HL-60 (cell line): ENCODE measurements at regions not wholly inside any gene's neighbourhood (a gene's known extent, or its start where the extent isn't known, plus 50 kb on each side); places are given as distances from the start of the nearest gene placed in this dataset.

Experiments
- DNase-seq, 2 experiments: peaks; one replicate each; pipeline ENCODE4 v3.0.0-alpha.2; 2010 to 2020; ENCODE audit warnings: low read depth in 1 of 2, low spot score in 1 of 2
- H3K27ac ChIP-seq: fragments of 250-450 bp; sonication (Bioruptor Pico); replicated peaks from 2 replicates; pipeline ENCODE4 v1.5.1; 2020; ENCODE audit warnings: mild to moderate bottlenecking, moderate library complexity
- H3K27me3 ChIP-seq: fragments of 250-450 bp; sonication (Bioruptor Pico); 2 replicates; pipeline ENCODE4 v1.5.1; 2021; ENCODE audit warnings: mild to moderate bottlenecking, moderate library complexity; ENCODE audit not compliant: insufficient read depth, poor library complexity, severe bottlenecking
- H3K4me3 ChIP-seq: replicated peaks from 2 replicates; pipeline ENCODE4 v1.5.1; 2011; ENCODE audit warnings: mild to moderate bottlenecking, control low read depth, low read length; ENCODE audit not compliant: insufficient read depth
- CTCF ChIP-seq: IDR thresholded peaks from one replicate; pipeline ENCODE4 v1.5.1; 2011; ENCODE audit warnings: low read length, control low read depth, inconsistent platforms; ENCODE audit not compliant: insufficient read depth
- GABPA ChIP-seq: IDR thresholded peaks from 2 replicates; pipeline ENCODE4 v1.6.1; 2012; ENCODE audit warnings: low read depth
- POLR2AphosphoS5 ChIP-seq: IDR thresholded peaks from 2 replicates; pipeline ENCODE4 v1.6.1; 2012; ENCODE audit warnings: low read depth
- REST ChIP-seq: IDR thresholded peaks from 2 replicates; pipeline ENCODE4 v1.6.1; 2012; ENCODE audit warnings: low read depth; ENCODE audit not compliant: insufficient replicate concordance
- SPI1 ChIP-seq: IDR thresholded peaks from 2 replicates; pipeline ENCODE4 v1.6.1; 2012; ENCODE audit warnings: low read depth, mild to moderate bottlenecking, borderline replicate concordance

GRCh38 chr13:55528434-55528833, 1612.3 kb upstream of the PRR20A start:
- no peak for TF ChIP-seq CTCF
- no peak for TF ChIP-seq REST
- TF ChIP-seq POLR2AphosphoS5 = no peak
- TF ChIP-seq SPI1 = no peak
- no peak for TF ChIP-seq GABPA
- DNase-seq = no peak
- H3K27me3 ChIP-seq = no peaks in the 10 kb centered on the region
- H3K27ac ChIP-seq = no peak overlapping the region
- H3K4me3 ChIP-seq = no peak overlapping the region

- Histone ChIP-seq H3K4me3 (no peak overlapping the region), H3K27ac (no peak overlapping the region), H3K27me3 (no peaks in the 10 kb centered on the region)
- TF ChIP-seq POLR2AphosphoS5 (no peak), SPI1 (no peak), CTCF (no peak), GABPA (no peak), REST (no peak)
- DNase-seq = no peak
Observed at GRCh38 chr13:55534306-55534705, 1606.4 kb upstream of the PRR20A start.

GRCh38 chr13:55538424-55538823, 1602.3 kb upstream of the PRR20A start:
- DNase-seq = no peak
- TF ChIP-seq REST = no peak
- TF ChIP-seq GABPA = no peak
- Histone ChIP-seq H3K4me3 (no peak overlapping the region), H3K27ac (no peak overlapping the region), H3K27me3 (no peaks in the 10 kb centered on the region)

GRCh38 chr13:55543053-55543452, 1597.7 kb upstream of the PRR20A start:
- H3K27ac ChIP-seq = no peak overlapping the region
- H3K4me3 ChIP-seq = no peak overlapping the region
- no peak for DNase-seq
- H3K27me3 ChIP-seq = no peaks in the 10 kb centered on the region
- TF ChIP-seq REST (no peak), GABPA (no peak), POLR2AphosphoS5 (no peak), SPI1 (no peak), CTCF (no peak)
